ENCODE measurements at regions not wholly inside any gene's neighbourhood (a gene's known extent, or its start where the extent isn't known, plus 50 kb on each side); places are given as distances from the start of the nearest gene placed in this dataset.

GRCh38 chr2:53004413-53004812 lies 763.2 kb upstream of the CHAC2 start:
- ChIA-PET POLR2A (no interaction called here), CTCF (no interaction called here)

- CTCF ChIA-PET: no interaction called here
- POLR2A ChIA-PET: no interaction called here
Observed at GRCh38 chr2:52995424-52995823, 772.2 kb upstream of the CHAC2 start.

GRCh38 chr2:52976143-52976949 lies 791.3 kb upstream of the CHAC2 start:
- ChIA-PET CTCF (no interaction called here), POLR2A (no interaction called here)

- CTCF ChIA-PET: no interaction called here
- POLR2A ChIA-PET: no interaction called here
Observed at GRCh38 chr2:52974127-52974526, 793.5 kb upstream of the CHAC2 start.

- ChIA-PET POLR2A (no interaction called here), CTCF (no interaction called here)
Observed at GRCh38 chr2:52970642-52971041, 797.0 kb upstream of the CHAC2 start.

- ChIA-PET POLR2A (no interaction called here), CTCF (no interaction called here)
Observed at GRCh38 chr2:52968043-52968442, 799.6 kb upstream of the CHAC2 start.

GRCh38 chr2:52964916-52965530 lies 802.6 kb upstream of the CHAC2 start:
- CTCF ChIA-PET: no interaction called here
- POLR2A ChIA-PET: no interaction called here

GRCh38 chr2:52961403-52961802 lies 806.2 kb upstream of the CHAC2 start:
- CTCF ChIA-PET: no interaction called here
- POLR2A ChIA-PET: no interaction called here

- POLR2A ChIA-PET: no interaction called here
- CTCF ChIA-PET: no interaction called here
Observed at GRCh38 chr2:52960881-52961280, 806.7 kb upstream of the CHAC2 start.

- ChIA-PET CTCF (no interaction called here), POLR2A (no interaction called here)
Observed at GRCh38 chr2:52959801-52960200, 807.8 kb upstream of the CHAC2 start.

- POLR2A ChIA-PET: no interaction called here
- CTCF ChIA-PET: no interaction called here
Observed at GRCh38 chr2:52956766-52957165, 810.8 kb upstream of the CHAC2 start.

GRCh38 chr2:52956118-52956517 lies 811.5 kb upstream of the CHAC2 start:
- POLR2A ChIA-PET: no interaction called here

GRCh38 chr2:52955079-52955478 lies 812.5 kb upstream of the CHAC2 start:
- POLR2A ChIA-PET: no interaction called here
- CTCF ChIA-PET: interaction anchor here (0.8 kb wide), 1 partner anchor 17 kb away, joined by 3 read pairs; no protein-coding TSS in a partner anchor

More at GRCh38 chr2:52956118-52956517, 811.5 kb upstream of the CHAC2 start:
- CTCF ChIA-PET: no interaction called here

- POLR2A ChIA-PET: no interaction called here
- CTCF ChIA-PET: no interaction called here
Observed at GRCh38 chr2:52940101-52940500, 827.5 kb upstream of the CHAC2 start.

GRCh38 chr2:52939250-52939649 lies 828.4 kb upstream of the CHAC2 start:
- CTCF ChIA-PET: no interaction called here
- POLR2A ChIA-PET: no interaction called here

GRCh38 chr2:52936029-52936428 lies 831.6 kb upstream of the CHAC2 start:
- ChIA-PET CTCF (no interaction called here), POLR2A (no interaction called here)

GRCh38 chr2:52934920-52935640 lies 832.5 kb upstream of the CHAC2 start:
- POLR2A ChIA-PET: no interaction called here
- CTCF ChIA-PET: no interaction called here

GRCh38 chr2:52934323-52934898 lies 833.2 kb upstream of the CHAC2 start:
- CTCF ChIA-PET: no interaction called here
- POLR2A ChIA-PET: no interaction called here

GRCh38 chr2:52933878-52934277 lies 833.7 kb upstream of the CHAC2 start:
- CTCF ChIA-PET: no interaction called here
- POLR2A ChIA-PET: no interaction called here

- CTCF ChIA-PET: no interaction called here
Observed at GRCh38 chr2:52931660-52932059, 835.9 kb upstream of the CHAC2 start.

GRCh38 chr2:52929412-52929811 lies 838.2 kb upstream of the CHAC2 start:
- CTCF ChIA-PET: no interaction called here
- POLR2A ChIA-PET: no interaction called here

More at GRCh38 chr2:52931660-52932059, 835.9 kb upstream of the CHAC2 start:
- POLR2A ChIA-PET: no interaction called here

All from activated CD8-positive, alpha-beta memory T cell treated with anti-CD3 and anti-CD28 coated beads for 36 hours (primary cell).